ENCODE measurements at regions not wholly inside any gene's neighbourhood (a gene's known extent, or its start where the extent isn't known, plus 50 kb on each side); places are given as distances from the start of the nearest gene placed in this dataset.
A peak's percentile ranks its signal among the peaks of the same experiment; 100 is the strongest.

DNA sequence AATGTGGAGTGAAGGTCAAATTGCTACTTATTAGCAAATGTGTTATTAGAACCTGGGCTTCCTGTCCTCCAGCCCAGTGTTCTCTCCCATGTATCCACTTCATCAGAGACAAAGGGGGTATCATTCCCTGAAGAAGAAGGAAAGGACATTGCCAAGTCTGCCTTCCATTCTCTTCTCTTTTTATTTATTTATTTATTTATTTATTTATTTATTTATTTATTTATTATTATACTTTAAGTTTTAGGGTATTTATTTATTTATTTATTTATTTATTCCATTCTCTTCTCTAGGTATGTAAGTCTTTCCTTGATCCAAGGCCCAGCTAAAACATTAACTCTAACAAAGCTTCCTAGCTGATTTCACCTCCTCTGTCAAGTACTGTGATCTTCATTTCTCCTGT is 277.8 kb upstream of the DNAJC19 start:
- TF ChIP-seq, protein P1, sequence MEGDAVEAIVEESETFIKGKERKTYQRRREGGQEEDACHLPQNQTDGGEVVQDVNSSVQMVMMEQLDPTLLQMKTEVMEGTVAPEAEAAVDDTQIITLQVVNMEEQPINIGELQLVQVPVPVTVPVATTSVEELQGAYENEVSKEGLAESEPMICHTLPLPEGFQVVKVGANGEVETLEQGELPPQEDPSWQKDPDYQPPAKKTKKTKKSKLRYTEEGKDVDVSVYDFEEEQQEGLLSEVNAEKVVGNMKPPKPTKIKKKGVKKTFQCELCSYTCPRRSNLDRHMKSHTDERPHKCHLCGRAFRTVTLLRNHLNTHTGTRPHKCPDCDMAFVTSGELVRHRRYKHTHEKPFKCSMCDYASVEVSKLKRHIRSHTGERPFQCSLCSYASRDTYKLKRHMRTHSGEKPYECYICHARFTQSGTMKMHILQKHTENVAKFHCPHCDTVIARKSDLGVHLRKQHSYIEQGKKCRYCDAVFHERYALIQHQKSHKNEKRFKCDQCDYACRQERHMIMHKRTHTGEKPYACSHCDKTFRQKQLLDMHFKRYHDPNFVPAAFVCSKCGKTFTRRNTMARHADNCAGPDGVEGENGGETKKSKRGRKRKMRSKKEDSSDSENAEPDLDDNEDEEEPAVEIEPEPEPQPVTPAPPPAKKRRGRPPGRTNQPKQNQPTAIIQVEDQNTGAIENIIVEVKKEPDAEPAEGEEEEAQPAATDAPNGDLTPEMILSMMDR (conservative IDR thresholded peaks at IDR 0.05; ENCODE audit: control insufficient read depth, insufficient read depth, low read depth, low read length) = no peak
- DNase-seq (ENCODE audit: low read depth) = no peak
- H3K4me3 ChIP-seq (ENCODE audit: control insufficient read depth, low read depth, low read length) = no peak overlapping the region

DNA sequence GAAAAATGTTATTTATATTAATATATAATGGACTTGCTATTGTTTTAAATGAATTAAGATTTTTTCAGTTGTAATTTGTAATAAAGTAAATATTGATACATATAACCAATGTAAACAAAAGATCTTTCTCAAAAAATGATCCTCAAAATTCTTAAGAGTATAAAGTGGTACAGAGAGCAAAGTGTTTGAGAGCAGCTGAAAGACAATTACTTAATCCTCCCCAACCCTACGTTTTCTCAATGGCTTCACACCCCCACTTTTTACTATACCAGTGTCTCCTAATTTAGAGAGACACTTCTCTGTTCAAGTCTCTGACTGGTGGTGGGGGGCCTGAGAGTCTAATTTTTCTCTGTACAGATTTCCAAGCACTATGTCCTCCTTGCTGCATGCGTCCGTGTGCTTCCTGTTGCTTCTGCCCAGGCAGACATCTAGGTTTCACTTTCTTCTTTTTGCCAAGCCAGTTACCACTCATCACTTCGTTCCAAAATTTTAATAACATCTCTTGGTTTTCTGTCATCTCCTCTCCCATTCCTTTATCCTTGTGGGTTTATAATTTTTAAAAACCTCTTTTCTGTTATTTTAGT is 276.3 kb upstream of the DNAJC19 start:
- H3K4me3 ChIP-seq (ENCODE audit: control insufficient read depth, low read depth, low read length) = no peak overlapping the region
- TF ChIP-seq, protein P1 (conservative IDR thresholded peaks at IDR 0.05; ENCODE audit: control insufficient read depth, insufficient read depth, low read depth, low read length) = no peak
- peak; percentile 8 for DNase-seq (ENCODE audit: low read depth)

DNA sequence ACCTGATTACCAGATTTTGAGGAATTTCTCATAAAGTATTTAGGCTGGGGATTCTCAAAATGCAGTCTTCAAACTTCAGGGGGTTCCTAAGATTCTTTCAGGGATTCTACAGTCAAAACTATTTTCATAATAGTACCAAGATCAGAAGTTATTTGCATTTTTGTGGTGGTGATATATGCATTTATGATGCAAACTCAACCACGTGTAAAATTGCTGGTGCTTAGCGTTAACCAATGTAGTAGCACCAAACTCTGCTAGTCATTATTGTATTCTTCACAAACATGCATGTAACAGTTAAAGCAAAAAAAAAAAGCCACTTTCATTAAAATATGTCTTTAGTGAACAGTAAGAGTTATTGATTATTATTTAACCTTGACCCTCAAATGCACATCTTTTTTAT is 274.9 kb upstream of the DNAJC19 start:
- no peak overlapping the region for H3K4me3 ChIP-seq (ENCODE audit: control insufficient read depth, low read depth, low read length)
- TF ChIP-seq, protein P1 (conservative IDR thresholded peaks at IDR 0.05; ENCODE audit: control insufficient read depth, insufficient read depth, low read depth, low read length) = no peak
- DNase-seq (ENCODE audit: low read depth) = no peak

DNA sequence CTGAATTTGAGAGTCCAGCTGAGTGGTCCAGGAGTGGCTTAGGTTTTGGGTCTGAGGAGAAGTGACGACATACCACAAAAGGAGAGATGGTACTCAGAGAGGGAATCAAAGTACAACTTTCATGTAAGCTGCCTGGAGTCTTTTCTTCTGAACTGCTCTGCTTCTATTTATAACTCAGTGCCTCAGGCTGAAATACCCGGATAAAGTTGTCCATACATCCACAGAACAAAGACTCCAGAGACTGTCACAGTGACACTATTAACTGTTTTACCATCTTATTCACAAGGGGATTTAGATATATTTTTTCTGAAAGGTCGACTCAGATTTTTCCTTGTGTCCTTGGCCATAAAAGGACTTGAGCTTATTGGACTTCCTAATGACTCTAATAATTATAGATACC is 264.3 kb upstream of the DNAJC19 start:
- TF ChIP-seq, protein P1 (conservative IDR thresholded peaks at IDR 0.05; ENCODE audit: control insufficient read depth, insufficient read depth, low read depth, low read length) = no peak
- DNase-seq (ENCODE audit: low read depth) = no peak
- no peak overlapping the region for H3K4me3 ChIP-seq (ENCODE audit: control insufficient read depth, low read depth, low read length)

GRCh38 chr3:181252631-181253030 is 263.1 kb upstream of the DNAJC19 start:
- no peak overlapping the region for H3K4me3 ChIP-seq (ENCODE audit: control insufficient read depth, low read depth, low read length)
- DNase-seq (ENCODE audit: low read depth) = no peak
- TF ChIP-seq, protein P1 (conservative IDR thresholded peaks at IDR 0.05; ENCODE audit: control insufficient read depth, insufficient read depth, low read depth, low read length) = no peak

GRCh38 chr3:181250714-181251113 is 261.2 kb upstream of the DNAJC19 start:
- DNase-seq (ENCODE audit: low read depth) = no peak
- H3K4me3 ChIP-seq (ENCODE audit: control insufficient read depth, low read depth, low read length) = no peak overlapping the region
- TF ChIP-seq, protein P1 (conservative IDR thresholded peaks at IDR 0.05; ENCODE audit: control insufficient read depth, insufficient read depth, low read depth, low read length) = no peak

DNA sequence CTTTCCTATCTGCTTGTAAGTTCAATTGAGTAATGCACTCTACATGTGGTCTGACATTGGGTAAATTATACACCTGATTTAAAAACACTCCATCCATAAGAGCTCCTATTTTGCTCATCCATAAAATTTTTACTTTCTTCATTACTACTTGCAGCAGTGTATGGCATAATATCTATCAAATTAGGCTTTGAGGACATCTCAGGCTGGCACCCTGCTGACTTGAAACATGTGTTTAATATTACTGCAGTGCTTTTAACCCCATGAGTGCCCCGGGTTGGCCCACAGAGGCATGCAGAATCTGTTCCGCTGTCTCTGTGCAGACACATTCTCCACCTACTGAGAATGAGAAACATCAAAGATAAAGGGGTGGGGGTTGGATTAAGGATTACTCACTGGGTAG is 249.9 kb upstream of the DNAJC19 start:
- H3K4me3 ChIP-seq (ENCODE audit: control insufficient read depth, low read depth, low read length) = no peak overlapping the region
- TF ChIP-seq, protein P1 (conservative IDR thresholded peaks at IDR 0.05; ENCODE audit: control insufficient read depth, insufficient read depth, low read depth, low read length) = no peak
- DNase-seq (ENCODE audit: low read depth) = no peak

All from fibroblast of mammary gland (primary cell).